Gastroesophageal sphincter (tissue), 4 donors: ENCODE measurements at regions not wholly inside any gene's neighbourhood (a gene's known extent, or its start where the extent isn't known, plus 50 kb on each side); places are given as distances from the start of the nearest gene placed in this dataset.
A peak's percentile ranks its signal among the peaks of the same experiment; 100 is the strongest.

Source experiments
- ATAC-seq: fragments of 150-250 bp; one replicate; pipeline ENCODE4 v1.9.1; 2016; ENCODE audit warnings: mild to moderate bottlenecking, moderate library complexity
- H3K27ac ChIP-seq, 4 donors: fragments of 200-600 bp; sonication (generic) in 3 of 4; 1 replicate in 3 of 4; 2 replicates in 1 of 4; pipeline ENCODE4 v1.5.1; 2016 to 2019
- H3K27me3 ChIP-seq: fragments of 200-600 bp; sonication (generic); one replicate; pipeline ENCODE4 v1.5.1; 2019
- H3K36me3 ChIP-seq, 2 donors: fragments of 200-600 bp; sonication (generic); one replicate each; pipeline ENCODE4 v1.5.1; 2019; ENCODE audit warnings: control low read depth in 1 of 2
- H3K4me1 ChIP-seq, 3 donors: fragments of 200-600 bp; sonication (generic); 1 replicate in 2 of 3; 2 replicates in 1 of 3; pipeline ENCODE4 v1.5.1; 2016 to 2019; ENCODE audit warnings: control low read depth in 2 of 3
- H3K4me3 ChIP-seq, 2 donors: fragments of 200-600 bp; sonication (generic); one replicate each; pipeline ENCODE4 v1.5.1; 2019; ENCODE audit warnings: mild to moderate bottlenecking in 1 of 2, moderate library complexity in 1 of 2
- H3K9me3 ChIP-seq, 3 donors: fragments of 200-600 bp; sonication (generic); one replicate each; pipeline ENCODE4 v1.5.1; 2017 to 2019; ENCODE audit warnings: control low read depth in 2 of 3
- CTCF ChIP-seq, 4 experiments: fragments of 200-600 bp in 2 of 4; fragments of 450-650 bp in 2 of 4; sonication (generic) in 1 of 4; IDR thresholded peaks; one replicate each; pipeline ENCODE4 v1.5.1; 2017 to 2019; ENCODE audit warnings: antibody characterized with exemption in 4 of 4, mild to moderate bottlenecking in 2 of 4, moderate library complexity in 2 of 4
- EP300 ChIP-seq: sonication (generic); formaldehyde crosslinking; IDR thresholded peaks from one replicate; pipeline ENCODE4 v1.6.1; 2017; ENCODE audit warnings: antibody characterized with exemption, mild to moderate bottlenecking
- POLR2A ChIP-seq, 2 donors: fragments of 450-650 bp; IDR thresholded peaks; one replicate each; pipeline ENCODE4 v1.6.1; 2017; ENCODE audit warnings: antibody characterized with exemption in 2 of 2, mild to moderate bottlenecking in 2 of 2, moderate library complexity in 1 of 2
- POLR2AphosphoS5 ChIP-seq: sonication (generic); formaldehyde crosslinking; IDR thresholded peaks from one replicate; pipeline ENCODE4 v1.6.1; 2017; ENCODE audit warnings: antibody characterized with exemption
- WGBS, 2 donors: methylation state at CpG; one replicate each; pipeline ENCODE4 v1.1.5; 2018; ENCODE audit warnings: low coverage in 1 of 2; 5-methylcytosine and 5-hydroxymethylcytosine counted together

GRCh38 chr7:18356191-18356645, 139.3 kb upstream of the HDAC9 start:
- no peak overlapping the region for H3K4me3 ChIP-seq
- H3K36me3 ChIP-seq: no peaks in the 10 kb centered on the region
- no peaks in the 10 kb centered on the region for H3K9me3 ChIP-seq
- no peak for ATAC-seq
- TF ChIP-seq POLR2A (IDR thresholded peaks at IDR 0.05) (no peak), CTCF (IDR thresholded peaks at IDR 0.05) (peak; percentile 43 to 64 (median 54))
- peaks cover 0 to 44% (median 4%) of the 10 kb centered on the region in 3 donors for H3K4me1 ChIP-seq
- 8 to 19% methylated on average over 3 to 5 of the region's 5 CpGs for WGBS, 2 donors
- no peak overlapping the region for H3K27ac ChIP-seq
- H3K27me3 ChIP-seq: no peaks in the 10 kb centered on the region

- 83% methylated on average over 1 of the region's 1 CpG; no CpG with 5 or more reads in 1 of the 2 donors for WGBS, 2 donors
- H3K36me3 ChIP-seq: no peaks in the 10 kb centered on the region
- no peaks in the 10 kb centered on the region for H3K27me3 ChIP-seq
- ATAC-seq: no peak
- H3K4me1 ChIP-seq: peaks cover 0 to 35% (median 4%) of the 10 kb centered on the region in 3 donors
- no peaks in the 10 kb centered on the region for H3K9me3 ChIP-seq
- no peak overlapping the region for H3K4me3 ChIP-seq
- TF ChIP-seq CTCF (IDR thresholded peaks at IDR 0.05): peak in 1 of 4 experiments; percentile 10
- no peak for TF ChIP-seq POLR2AphosphoS5
- H3K27ac ChIP-seq: no peak overlapping the region
Observed at GRCh38 chr7:18357691-18358090, 137.9 kb upstream of the HDAC9 start.

- no peak for ATAC-seq
- no peaks in the 10 kb centered on the region for H3K36me3 ChIP-seq
- no peaks in the 10 kb centered on the region for H3K27me3 ChIP-seq
- no peak overlapping the region for H3K27ac ChIP-seq
- no peak for TF ChIP-seq EP300
- TF ChIP-seq POLR2A (IDR thresholded peaks at IDR 0.05): no peak
- TF ChIP-seq POLR2AphosphoS5: no peak
- TF ChIP-seq CTCF (IDR thresholded peaks at IDR 0.05): no peak
- no peaks in the 10 kb centered on the region for H3K9me3 ChIP-seq
- WGBS, 2 donors: 71 to 92% methylated on average over 3 to 4 of the region's 4 CpGs
- no peak overlapping the region for H3K4me3 ChIP-seq
- H3K4me1 ChIP-seq: no peaks in the 10 kb centered on the region
Observed at GRCh38 chr7:18361756-18362155, 133.8 kb upstream of the HDAC9 start.

- no peaks in the 10 kb centered on the region for H3K4me1 ChIP-seq
- no peak for ATAC-seq
- H3K27ac ChIP-seq: no peak overlapping the region
- no peaks in the 10 kb centered on the region for H3K36me3 ChIP-seq
- WGBS, 2 donors: 81% methylated on average over 3 of the region's 4 CpGs; no CpG with 5 or more reads in 1 of the 2 donors
- no peaks in the 10 kb centered on the region for H3K9me3 ChIP-seq
- TF ChIP-seq POLR2AphosphoS5 (no peak), POLR2A (IDR thresholded peaks at IDR 0.05) (no peak), CTCF (IDR thresholded peaks at IDR 0.05) (no peak), EP300 (no peak)
- no peaks in the 10 kb centered on the region for H3K27me3 ChIP-seq
- H3K4me3 ChIP-seq: no peak overlapping the region
Observed at GRCh38 chr7:18363751-18364380, 131.7 kb upstream of the HDAC9 start.

- H3K4me3 ChIP-seq: no peak overlapping the region
- WGBS, 2 donors: 58 to 65% methylated on average over 1 to 2 of the region's 2 CpGs
- no peak for ATAC-seq
- no peaks in the 10 kb centered on the region for H3K36me3 ChIP-seq
- no peak overlapping the region for H3K27ac ChIP-seq
- H3K9me3 ChIP-seq: no peaks in the 10 kb centered on the region
- TF ChIP-seq CTCF (IDR thresholded peaks at IDR 0.05): no peak
- no peak for TF ChIP-seq EP300
- no peak for TF ChIP-seq POLR2A (IDR thresholded peaks at IDR 0.05)
- TF ChIP-seq POLR2AphosphoS5: no peak
- no peaks in the 10 kb centered on the region for H3K4me1 ChIP-seq
- H3K27me3 ChIP-seq: no peaks in the 10 kb centered on the region
Observed at GRCh38 chr7:18364396-18364795, 131.2 kb upstream of the HDAC9 start.
